Hematopoietic multipotent progenitor cell treated with erythropoietin and hydrocortisone succinate and interleukin-3 and kit ligand, for 8 days (in vitro differentiated cells): ENCODE measurements at regions not wholly inside any gene's neighbourhood (a gene's known extent, or its start where the extent isn't known, plus 50 kb on each side); places are given as distances from the start of the nearest gene placed in this dataset.

Experiments
- DNase-seq: peaks from one replicate; pipeline ENCODE4 v3.0.0-alpha.2; 2015

- DNase-seq, result no peak
Measured at GRCh38 chr17:77720946-77721845, 237.3 kb upstream of the TNRC6C start.

- DNase-seq, result no peak
Measured at GRCh38 chr17:77721846-77722160, 236.7 kb upstream of the TNRC6C start.

DNA sequence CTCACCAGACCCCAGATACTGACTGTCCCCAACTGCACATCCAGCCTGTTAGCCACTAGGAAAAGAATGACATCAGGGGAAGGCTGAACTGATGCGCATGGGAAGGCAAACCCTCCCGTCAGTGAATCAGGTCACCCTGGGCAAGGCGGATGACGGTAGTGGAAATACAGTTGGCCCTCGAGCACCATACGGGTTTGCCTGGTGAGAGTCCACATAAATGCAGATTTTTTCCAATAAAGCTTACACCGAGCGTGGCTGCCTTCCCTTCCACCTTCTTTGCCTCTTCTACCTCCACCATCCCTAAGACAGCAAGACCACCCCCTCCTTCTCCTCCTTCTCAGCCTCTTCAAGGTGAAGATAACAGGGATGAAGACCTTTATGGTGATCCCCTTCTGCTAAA, 236.1 kb upstream of the TNRC6C start:
- no peak for DNase-seq

GRCh38 chr17:77723071-77723908, 235.2 kb upstream of the TNRC6C start:
- DNase-seq, result no peak

DNA sequence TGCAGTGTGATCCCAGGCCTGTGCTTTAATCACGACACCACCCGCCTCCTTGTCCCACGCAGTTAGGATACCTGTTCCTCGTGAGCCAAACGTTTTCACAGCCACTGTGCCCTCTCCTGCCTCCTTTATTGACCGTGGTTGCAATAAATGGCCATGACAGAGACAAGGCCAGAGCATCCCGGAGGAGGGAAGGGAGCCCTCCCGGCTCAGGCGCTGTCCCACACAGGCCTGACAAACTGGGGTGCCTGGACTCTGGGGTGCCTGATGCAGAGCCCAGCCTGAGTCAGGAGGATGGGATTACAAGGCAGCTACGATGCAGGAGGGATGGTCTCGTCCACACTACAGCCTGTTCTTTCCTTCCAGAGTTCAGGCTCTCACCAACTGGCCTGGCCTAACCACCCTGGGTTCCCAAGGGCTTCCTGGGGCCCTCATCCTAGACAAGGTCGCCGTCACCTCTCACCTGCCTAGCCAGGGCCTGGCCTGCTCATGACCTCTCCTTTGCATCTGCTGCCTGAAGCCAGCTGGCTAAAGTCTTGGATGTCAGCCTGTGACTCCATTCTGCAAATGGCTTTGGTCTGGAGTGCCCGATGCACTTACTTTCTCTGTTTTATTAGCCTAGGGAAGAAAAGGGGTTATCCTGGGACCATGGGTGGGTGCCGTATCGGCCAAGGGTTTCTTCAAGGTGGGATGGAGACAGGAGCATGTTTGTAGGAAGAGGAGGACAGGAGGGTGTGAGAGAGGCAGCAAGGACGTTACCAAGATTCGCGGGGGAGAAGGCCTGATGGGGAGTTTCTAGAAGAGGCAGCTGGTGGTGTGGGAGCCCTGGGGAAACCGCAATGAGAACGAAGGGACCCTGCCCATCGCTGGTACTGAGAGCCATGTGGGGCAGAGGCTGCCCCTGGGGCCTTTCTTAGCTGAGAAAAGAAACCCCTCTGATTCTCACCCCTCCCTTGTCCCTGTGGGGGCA, 234.3 kb upstream of the TNRC6C start:
- DNase-seq, result no peak

- no peak for DNase-seq
Measured at GRCh38 chr17:77724876-77725615, 233.5 kb upstream of the TNRC6C start.

GRCh38 chr17:77725846-77726245, 232.7 kb upstream of the TNRC6C start:
- no peak for DNase-seq

- DNase-seq, result no peak
Measured at GRCh38 chr17:77726549-77727006, 231.9 kb upstream of the TNRC6C start.

GRCh38 chr17:77727037-77727615, 231.4 kb upstream of the TNRC6C start:
- no peak for DNase-seq

DNA sequence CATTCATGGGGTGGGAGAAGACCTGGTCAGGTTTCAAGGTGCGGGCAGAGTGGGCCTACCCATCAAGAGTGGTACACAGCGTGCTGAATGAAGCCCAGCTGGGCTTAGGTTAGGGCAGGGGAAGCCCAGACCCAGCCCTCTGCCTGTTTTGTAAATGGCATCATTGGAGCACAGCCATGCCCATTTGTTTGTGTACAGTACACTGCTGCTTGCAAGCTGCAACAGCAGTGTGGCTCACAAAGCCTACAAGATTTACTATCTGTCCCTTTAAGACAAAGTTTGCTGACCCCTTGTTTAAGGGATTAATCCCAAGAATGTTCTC, 230.1 kb upstream of the TNRC6C start:
- no peak for DNase-seq

- no peak for DNase-seq
Measured at GRCh38 chr17:77728871-77729270, 229.6 kb upstream of the TNRC6C start.

GRCh38 chr17:77729587-77729986, 228.9 kb upstream of the TNRC6C start:
- no peak for DNase-seq

GRCh38 chr17:77730376-77730775, 228.1 kb upstream of the TNRC6C start:
- no peak for DNase-seq

GRCh38 chr17:77733576-77734296, 224.8 kb upstream of the TNRC6C start:
- no peak for DNase-seq

GRCh38 chr17:77734371-77735080, 224.0 kb upstream of the TNRC6C start:
- DNase-seq, result peak; percentile 26

GRCh38 chr17:77735081-77735565, 223.4 kb upstream of the TNRC6C start:
- DNase-seq, result peak; percentile 86

GRCh38 chr17:77735566-77736198, 222.8 kb upstream of the TNRC6C start:
- no peak for DNase-seq

DNA sequence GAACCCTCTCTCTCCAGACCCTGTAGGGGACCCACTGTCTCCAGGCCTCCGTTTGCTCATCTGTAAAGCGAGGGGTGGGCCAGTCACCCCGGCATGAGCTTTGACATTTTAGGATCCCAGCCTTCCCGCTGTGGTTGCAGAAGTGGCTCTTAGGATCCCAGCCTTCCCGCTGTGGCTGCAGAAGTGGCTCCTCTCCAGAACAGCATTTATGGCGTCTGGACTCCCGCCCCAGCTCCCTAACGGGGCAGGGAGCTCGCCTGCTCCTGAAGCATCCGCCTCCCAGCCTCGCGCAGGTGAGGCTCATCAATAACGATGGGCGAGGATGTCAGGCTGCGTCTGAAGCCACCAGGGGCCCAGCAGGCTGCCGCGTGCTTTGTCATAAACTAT, 222.3 kb upstream of the TNRC6C start:
- DNase-seq, result no peak

GRCh38 chr17:77736721-77737120, 221.8 kb upstream of the TNRC6C start:
- no peak for DNase-seq
